Ovary (tissue), 7 donors: ENCODE measurements at regions not wholly inside any gene's neighbourhood (a gene's known extent, or its start where the extent isn't known, plus 50 kb on each side); places are given as distances from the start of the nearest gene placed in this dataset.

Experiments used
- DNase-seq, 5 donors: peaks; one replicate each; pipeline ENCODE4 v3.0.0-alpha.2; 2019 to 2020
- H3K27ac ChIP-seq, 2 donors: fragments of 200-600 bp; one replicate each; pipeline versions ENCODE4 v1.5.1 to v1.8.0; 2019 to 2022
- H3K27me3 ChIP-seq: fragments of 200-600 bp; one replicate; pipeline ENCODE4 v1.8.0; 2022
- H3K36me3 ChIP-seq: fragments of 200-600 bp; sonication (generic); one replicate; pipeline ENCODE4 v1.5.1; 2019
- H3K4me1 ChIP-seq: one replicate; pipeline ENCODE4 v1.8.1; 2013; ENCODE audit warnings: mild to moderate bottlenecking, moderate library complexity; ENCODE audit not compliant: insufficient read depth
- H3K4me3 ChIP-seq: fragments of 200-600 bp; sonication (generic); one replicate; pipeline ENCODE4 v1.5.1; 2017
- H3K9me3 ChIP-seq, 2 donors: fragments of 200-600 bp in 1 of 2; sonication (generic) in 1 of 2; one replicate each; pipeline versions ENCODE4 v1.5.1 to v1.8.1; 2013 to 2019; ENCODE audit warnings: mild to moderate bottlenecking in 1 of 2, moderate library complexity in 1 of 2
- CTCF ChIP-seq, 3 donors: fragments of 450-650 bp in 2 of 3; fragments of 200-600 bp in 1 of 3; IDR thresholded peaks; one replicate each; pipeline versions ENCODE4 v1.5.1 to v1.8.0; 2016 to 2022; ENCODE audit warnings: antibody characterized with exemption in 3 of 3, mild to moderate bottlenecking in 1 of 3
- EP300 ChIP-seq: sonication (generic); formaldehyde crosslinking; IDR thresholded peaks from one replicate; pipeline ENCODE4 v1.6.1; 2017; ENCODE audit warnings: antibody characterized with exemption
- POLR2A ChIP-seq: fragments of 450-650 bp; IDR thresholded peaks from one replicate; pipeline ENCODE4 v1.6.1; 2017; ENCODE audit warnings: antibody characterized with exemption, mild to moderate bottlenecking, moderate library complexity
- WGBS, 3 donors: extraction: QIAGEN DNeasy Blood & Tissue Kit in 1 of 3; methylation state at CpG; one replicate each; pipeline versions ENCODE4 v1.1.5 to v1.1.7; 2013 to 2017; 5-methylcytosine and 5-hydroxymethylcytosine counted together
- intact Hi-C, 4 donors: fragments of 100-400 bp; cut with DNase I; formaldehyde crosslinking; loops; one replicate each; pipeline versions ENCODE4 v1.11.0 to v1.15.1; 2022 to 2023
- donor health status: DM: no; HTN: no; CAD: no; lungs with moderate emphysema.
- donor health status: DM: no; HTN: no; CAD: no.
- donor health status: Bipolar disorder and iron deficiency.
- donor health status: DM: no; HTN: no; CAD: no.
- donor health status: DM: yes; HTN: yes; CAD: no.

- Histone ChIP-seq H3K36me3 (no peaks in the 10 kb centered on the region), H3K27ac (no peak overlapping the region), H3K9me3 (no peaks in the 10 kb centered on the region), H3K27me3 (no peaks in the 10 kb centered on the region), H3K4me1 (no peaks in the 10 kb centered on the region), H3K4me3 (no peak overlapping the region)
- no peak for DNase-seq
- intact Hi-C loops = no loop called here
- WGBS, 3 donors = 54 to 64% (median 58%) methylated on average over 11 of the region's 11 CpGs
- TF ChIP-seq EP300 (no peak), POLR2A (no peak), CTCF (IDR thresholded peaks at IDR 0.05) (no peak)
Measured at GRCh38 chr2:9756692-9757250, 86.5 kb upstream of the TAF1B start.

GRCh38 chr2:9757501-9758264 is 85.6 kb upstream of the TAF1B start:
- Histone ChIP-seq H3K4me3 (no peak overlapping the region), H3K4me1 (no peaks in the 10 kb centered on the region), H3K27ac (no peak overlapping the region), H3K9me3 (no peaks in the 10 kb centered on the region), H3K27me3 (no peaks in the 10 kb centered on the region), H3K36me3 (no peaks in the 10 kb centered on the region)
- intact Hi-C loops = no loop called here
- 6 to 7% (median 7%) methylated on average over 27 of the region's 27 CpGs for WGBS, 3 donors
- TF ChIP-seq EP300 (no peak), CTCF (IDR thresholded peaks at IDR 0.05) (no peak)
- DNase-seq = no peak

GRCh38 chr2:9758741-9759140 is 84.5 kb upstream of the TAF1B start:
- DNase-seq = no peak
- Histone ChIP-seq H3K27ac (no peak overlapping the region), H3K4me3 (no peak overlapping the region), H3K4me1 (no peaks in the 10 kb centered on the region), H3K9me3 (no peaks in the 10 kb centered on the region), H3K27me3 (no peaks in the 10 kb centered on the region), H3K36me3 (no peaks in the 10 kb centered on the region)
- no peak for TF ChIP-seq POLR2A
- no peak for TF ChIP-seq EP300
- TF ChIP-seq CTCF (IDR thresholded peaks at IDR 0.05) = no peak
- 59 to 68% (median 61%) methylated on average over 5 of the region's 5 CpGs for WGBS, 3 donors
- intact Hi-C loops = no loop called here

- Histone ChIP-seq H3K27me3 (no peaks in the 10 kb centered on the region), H3K4me3 (no peak overlapping the region), H3K36me3 (no peaks in the 10 kb centered on the region), H3K27ac (no peak overlapping the region), H3K4me1 (no peaks in the 10 kb centered on the region), H3K9me3 (no peaks in the 10 kb centered on the region)
- intact Hi-C loops = no loop called here
- DNase-seq = no peak
- 54 to 67% (median 66%) methylated on average over 4 of the region's 4 CpGs for WGBS, 3 donors
- TF ChIP-seq CTCF (IDR thresholded peaks at IDR 0.05) (no peak), POLR2A (no peak), EP300 (no peak)
Measured at GRCh38 chr2:9760069-9760901, 83.0 kb upstream of the TAF1B start.
